ENCODE measurements at regions not wholly inside any gene's neighbourhood (a gene's known extent, or its start where the extent isn't known, plus 50 kb on each side); places are given as distances from the start of the nearest gene placed in this dataset.

DNA sequence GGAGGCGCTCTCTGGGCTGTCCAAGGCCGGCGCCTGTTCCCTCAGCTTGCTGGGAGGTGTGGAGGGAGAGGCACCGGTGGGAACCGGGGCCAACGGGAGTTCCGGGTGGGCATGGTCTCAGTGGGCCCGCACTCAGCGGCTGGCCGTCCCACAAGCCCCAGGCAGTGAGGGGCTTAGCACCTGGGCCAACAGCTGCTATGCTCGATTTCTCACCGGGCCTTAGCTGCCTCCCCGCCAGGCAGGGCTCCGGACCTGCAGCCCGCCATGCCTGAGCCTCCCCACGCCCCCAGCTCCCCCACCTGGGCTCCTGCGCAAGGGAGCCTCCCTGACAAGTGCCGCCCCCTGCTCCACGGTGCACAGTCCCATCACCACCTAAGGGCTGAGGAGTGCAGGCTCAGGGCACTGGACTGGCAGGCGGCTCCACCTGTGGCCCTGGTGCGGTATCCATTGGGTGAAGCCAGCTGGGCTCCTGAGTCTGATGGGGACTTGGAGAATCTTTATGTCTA lies 276.5 kb downstream of the SH2D4B start:
- no peak overlapping the region for H3K56ac ChIP-seq (replicated peaks; ENCODE audit: insufficient read length, low read depth, low read length)
- H3K23me2 ChIP-seq (ENCODE audit: low read depth, low read length): no peaks in the 10 kb centered on the region
- no peak overlapping the region for H2BK20ac ChIP-seq (ENCODE audit: low read length)
- H3K9me3 ChIP-seq (ENCODE audit: insufficient read depth in 2 of 2, low read depth in 1 of 2, low read length in 1 of 2): peaks cover 0 to 7% of the 10 kb centered on the region in 2 experiments; a peak in 1 of 4 replicates
- H3K18ac ChIP-seq (ENCODE audit: extremely low read depth, low read length): no peak overlapping the region
- no peak overlapping the region for H3K23ac ChIP-seq (ENCODE audit: insufficient read length)
- no peak overlapping the region for H2AFZ ChIP-seq (ENCODE audit: low read length)
- H3K27ac ChIP-seq (ENCODE audit: low read depth, low read length): no peak overlapping the region
- no peak overlapping the region for H3K9ac ChIP-seq (replicated peaks in 1 of 4; ENCODE audit: extremely low read depth in 1 of 4, low read depth in 3 of 4, low read length in 3 of 4)
- H3K4ac ChIP-seq (replicated peaks; ENCODE audit: insufficient read length, low read depth, low read length): no peak overlapping the region
- H2BK15ac ChIP-seq (ENCODE audit: low read length): no peak overlapping the region
- no peak overlapping the region for H2BK5ac ChIP-seq (ENCODE audit: low read depth, low read length)
- no peaks in the 10 kb centered on the region for H3K36me3 ChIP-seq (ENCODE audit: control insufficient read depth in 2 of 4, insufficient read depth in 4 of 4, low read length in 3 of 4)
- no peak overlapping the region for H3K14ac ChIP-seq (ENCODE audit: insufficient read length)
- ChIA-PET POLR2A (ENCODE audit: partially characterized antibody) (no interaction called here), CTCF (ENCODE audit: partially characterized antibody) (interaction anchor here (0.8 to 1.6 kb wide), 2 partner anchors 9 to 40 kb away, joined by 3 read pairs; no protein-coding TSS in a partner anchor)
- no peaks in the 10 kb centered on the region for H3K79me2 ChIP-seq (ENCODE audit: control insufficient read depth in 1 of 2, insufficient read depth in 2 of 2, low read length in 2 of 2)
- H2BK12ac ChIP-seq (ENCODE audit: low read depth, low read length): no peak overlapping the region
- 95% methylated on average over 15 of the region's 21 CpGs; no CpG with 5 or more reads in 1 of the 2 experiments for WGBS, 2 experiments (ENCODE audit: extremely low coverage in 1 of 2, insufficient coverage in 1 of 2, insufficient read length in 1 of 2, insufficient replicate concordance in 2 of 2, low coverage in 1 of 2, low lambda C conversion rate in 2 of 2, missing lambda C conversion rate in 1 of 2)
- H3K4me3 ChIP-seq (ENCODE audit: extremely low read depth in 1 of 4, insufficient read depth in 2 of 4, low read depth in 3 of 4, low read length in 4 of 4): no peak overlapping the region
- H2BK120ac ChIP-seq (replicated peaks; ENCODE audit: low read depth, low read length): no peak overlapping the region
- no peaks in the 10 kb centered on the region for H3K27me3 ChIP-seq (replicated peaks in 1 of 4; ENCODE audit: control insufficient read depth in 3 of 4, extremely low read depth in 1 of 4, insufficient read depth in 3 of 4, low read length in 3 of 4)
- no peaks in the 10 kb centered on the region for H3K79me1 ChIP-seq (ENCODE audit: low read depth, low read length)
- no peak overlapping the region for H2AK5ac ChIP-seq (ENCODE audit: low read depth, low read length)
- FAIRE-seq (no peak), DNase-seq (ENCODE audit: low read depth in 1 of 2, low spot score in 2 of 2) (no peak)
- H4K5ac ChIP-seq (ENCODE audit: insufficient read length, low read depth, low read length): no peak overlapping the region
- H4K91ac ChIP-seq (replicated peaks; ENCODE audit: insufficient read length, low read length): no peak overlapping the region
- no peak overlapping the region for H3K4me2 ChIP-seq (ENCODE audit: insufficient read depth in 1 of 2, low read depth in 2 of 2, low read length in 2 of 2)
- no peak overlapping the region for H4K8ac ChIP-seq (ENCODE audit: extremely low read depth, insufficient read depth, low read length)
- H3K4me1 ChIP-seq (replicated peaks in 1 of 4; ENCODE audit: control insufficient read depth in 3 of 4, insufficient read depth in 4 of 4, low read length in 3 of 4): no peaks in the 10 kb centered on the region
- H4K20me1 ChIP-seq (replicated peaks in 1 of 2; ENCODE audit: control insufficient read depth in 1 of 2, insufficient read depth in 2 of 2, low read length in 2 of 2): no peaks in the 10 kb centered on the region
